ENCODE measurements at regions not wholly inside any gene's neighbourhood (a gene's known extent, or its start where the extent isn't known, plus 50 kb on each side); places are given as distances from the start of the nearest gene placed in this dataset.
"Not testable (repeated sequence)": the region's sequence is repeated elsewhere in the genome, so short reads cannot be mapped to it uniquely, and the experiment has no call there.

DNA sequence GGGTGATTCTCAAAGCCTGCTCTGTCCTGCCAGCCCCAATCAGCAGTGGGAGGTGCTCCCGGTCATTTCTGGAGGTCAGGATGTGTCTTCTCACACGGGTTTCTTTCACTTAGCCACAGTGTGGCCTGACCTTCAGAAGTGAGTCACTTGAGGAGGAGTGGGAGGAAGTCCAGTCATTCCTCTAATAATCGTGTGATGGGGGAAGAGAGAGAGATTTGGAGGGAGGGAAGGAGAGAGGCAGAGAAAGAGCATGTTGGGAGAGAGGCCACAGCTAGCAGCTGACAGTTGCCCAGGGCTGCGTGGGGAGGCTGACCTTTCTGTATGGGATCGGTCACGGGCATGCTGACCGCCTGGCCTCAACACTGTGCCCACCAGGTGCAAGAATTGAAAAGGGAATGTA lies 139.9 kb downstream of the NPIPB11 start:
- 75% methylated on average over 1 of the region's 7 CpGs for WGBS (ENCODE audit: insufficient coverage)
- CTCF ChIA-PET; H3K9me3 ChIP-seq (ENCODE audit: control extremely low read depth in 1 of 5, control insufficient read depth in 4 of 5, insufficient read depth in 2 of 5, low read depth in 1 of 5, low read length in 4 of 5); H3K27ac ChIP-seq (ENCODE audit: insufficient read depth in 1 of 2, low read depth in 1 of 2, low read length in 2 of 2, poor library complexity in 1 of 2, severe bottlenecking in 2 of 2); POLR2A ChIA-PET; DNase-seq; H3K4me1 ChIP-seq (ENCODE audit: control extremely low read depth in 1 of 4, control insufficient read depth in 4 of 4, insufficient read depth in 4 of 4, low read length in 3 of 4); H3K36me3 ChIP-seq (ENCODE audit: control insufficient read depth in 4 of 4, insufficient read depth in 4 of 4, low read length in 3 of 4); H3K27me3 ChIP-seq (replicated peaks in 2 of 5; ENCODE audit: control insufficient read depth in 4 of 5, insufficient read depth in 5 of 5, low read length in 4 of 5); H3K4me3 ChIP-seq (ENCODE audit: control insufficient read depth in 1 of 7, extremely low read depth in 1 of 7, insufficient read depth in 4 of 7, low read depth in 2 of 7, low read length in 6 of 7): not testable (repeated sequence)

- peak in 2 of 3 donors; percentile 39 to 67 for DNase-seq
- H3K9me3 ChIP-seq (ENCODE audit: control extremely low read depth in 1 of 5, control insufficient read depth in 4 of 5, insufficient read depth in 2 of 5, low read depth in 1 of 5, low read length in 4 of 5); H3K4me1 ChIP-seq (ENCODE audit: control extremely low read depth in 1 of 4, control insufficient read depth in 4 of 4, insufficient read depth in 4 of 4, low read length in 3 of 4); CTCF ChIA-PET; H3K27ac ChIP-seq (ENCODE audit: insufficient read depth in 1 of 2, low read depth in 1 of 2, low read length in 2 of 2, poor library complexity in 1 of 2, severe bottlenecking in 2 of 2); POLR2A ChIA-PET; H3K27me3 ChIP-seq (replicated peaks in 2 of 5; ENCODE audit: control insufficient read depth in 4 of 5, insufficient read depth in 5 of 5, low read length in 4 of 5); H3K4me3 ChIP-seq (ENCODE audit: control insufficient read depth in 1 of 7, extremely low read depth in 1 of 7, insufficient read depth in 4 of 7, low read depth in 2 of 7, low read length in 6 of 7); H3K36me3 ChIP-seq (ENCODE audit: control insufficient read depth in 4 of 4, insufficient read depth in 4 of 4, low read length in 3 of 4): not testable (repeated sequence)
- 100% methylated on average over 2 of the region's 9 CpGs for WGBS (ENCODE audit: insufficient coverage)
Observed at GRCh38 chr16:29265255-29265853, 141.2 kb downstream of the NPIPB11 start.

DNA sequence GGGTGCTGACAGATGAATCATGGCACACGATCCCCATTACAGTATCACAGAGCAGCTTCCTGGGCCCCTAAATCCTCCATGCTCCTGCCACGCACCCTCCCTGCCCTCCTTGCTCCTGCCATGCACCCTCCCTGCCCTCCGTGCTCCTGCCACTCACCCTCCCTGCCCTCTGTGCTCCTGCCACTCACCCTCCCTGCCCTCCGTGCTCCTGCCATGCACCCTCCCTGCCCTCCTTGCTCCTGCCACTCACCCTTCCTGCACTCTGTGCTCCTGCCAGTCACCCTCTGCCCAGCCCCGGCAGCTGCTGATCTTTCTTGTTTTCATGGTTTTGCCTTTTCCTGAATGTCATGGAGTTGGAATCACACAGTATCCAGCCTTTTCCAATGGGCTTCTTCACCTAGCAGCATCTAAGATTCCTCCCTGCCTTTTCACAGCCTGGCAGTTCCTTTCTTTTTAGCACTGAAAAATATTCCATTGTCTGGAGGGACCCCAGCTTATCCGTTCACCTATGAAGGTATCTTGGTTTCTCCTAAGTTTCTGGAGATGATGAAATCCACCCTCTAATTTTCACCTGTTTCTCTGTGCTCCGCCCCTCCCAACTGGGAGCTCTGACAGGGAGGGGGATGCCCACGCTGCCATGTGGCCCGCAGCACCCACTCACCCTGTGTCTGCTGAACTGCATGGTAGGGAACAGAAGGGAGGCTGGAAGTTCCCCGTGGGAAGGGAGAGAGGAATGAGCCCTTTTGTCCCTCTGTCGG lies 142.3 kb downstream of the NPIPB11 start:
- H3K27ac ChIP-seq (ENCODE audit: insufficient read depth in 1 of 2, low read depth in 1 of 2, low read length in 2 of 2, poor library complexity in 1 of 2, severe bottlenecking in 2 of 2); H3K27me3 ChIP-seq (replicated peaks in 2 of 5; ENCODE audit: control insufficient read depth in 4 of 5, insufficient read depth in 5 of 5, low read length in 4 of 5); CTCF ChIA-PET; H3K36me3 ChIP-seq (ENCODE audit: control insufficient read depth in 4 of 4, insufficient read depth in 4 of 4, low read length in 3 of 4); H3K4me1 ChIP-seq (ENCODE audit: control extremely low read depth in 1 of 4, control insufficient read depth in 4 of 4, insufficient read depth in 4 of 4, low read length in 3 of 4); POLR2A ChIA-PET; H3K4me3 ChIP-seq (ENCODE audit: control insufficient read depth in 1 of 7, extremely low read depth in 1 of 7, insufficient read depth in 4 of 7, low read depth in 2 of 7, low read length in 6 of 7); H3K9me3 ChIP-seq (ENCODE audit: control extremely low read depth in 1 of 5, control insufficient read depth in 4 of 5, insufficient read depth in 2 of 5, low read depth in 1 of 5, low read length in 4 of 5); DNase-seq: not testable (repeated sequence)
- WGBS (ENCODE audit: insufficient coverage) = 100% methylated on average over 1 of the region's 11 CpGs

GRCh38 chr16:29262725-29263124 lies 143.8 kb downstream of the NPIPB11 start:
- H3K27me3 ChIP-seq (replicated peaks in 2 of 5; ENCODE audit: control insufficient read depth in 4 of 5, insufficient read depth in 5 of 5, low read length in 4 of 5); DNase-seq; POLR2A ChIA-PET: not testable (repeated sequence)

GRCh38 chr16:29261427-29262248 lies 144.9 kb downstream of the NPIPB11 start:
- H3K4me3 ChIP-seq (ENCODE audit: control insufficient read depth in 1 of 7, extremely low read depth in 1 of 7, insufficient read depth in 4 of 7, low read depth in 2 of 7, low read length in 6 of 7); H3K9me3 ChIP-seq (ENCODE audit: control extremely low read depth in 1 of 5, control insufficient read depth in 4 of 5, insufficient read depth in 2 of 5, low read depth in 1 of 5, low read length in 4 of 5); H3K36me3 ChIP-seq (ENCODE audit: control insufficient read depth in 4 of 4, insufficient read depth in 4 of 4, low read length in 3 of 4); POLR2A ChIA-PET; CTCF ChIA-PET; DNase-seq; H3K27me3 ChIP-seq (replicated peaks in 2 of 5; ENCODE audit: control insufficient read depth in 4 of 5, insufficient read depth in 5 of 5, low read length in 4 of 5); H3K27ac ChIP-seq (ENCODE audit: insufficient read depth in 1 of 2, low read depth in 1 of 2, low read length in 2 of 2, poor library complexity in 1 of 2, severe bottlenecking in 2 of 2); H3K4me1 ChIP-seq (ENCODE audit: control extremely low read depth in 1 of 4, control insufficient read depth in 4 of 4, insufficient read depth in 4 of 4, low read length in 3 of 4): not testable (repeated sequence)
- WGBS (ENCODE audit: insufficient coverage) = 94% methylated on average over 20 of the region's 37 CpGs

More at GRCh38 chr16:29262725-29263124, 143.8 kb downstream of the NPIPB11 start:
- H3K9me3 ChIP-seq (ENCODE audit: control extremely low read depth in 1 of 5, control insufficient read depth in 4 of 5, insufficient read depth in 2 of 5, low read depth in 1 of 5, low read length in 4 of 5); H3K4me3 ChIP-seq (ENCODE audit: control insufficient read depth in 1 of 7, extremely low read depth in 1 of 7, insufficient read depth in 4 of 7, low read depth in 2 of 7, low read length in 6 of 7); H3K36me3 ChIP-seq (ENCODE audit: control insufficient read depth in 4 of 4, insufficient read depth in 4 of 4, low read length in 3 of 4); CTCF ChIA-PET; H3K27ac ChIP-seq (ENCODE audit: insufficient read depth in 1 of 2, low read depth in 1 of 2, low read length in 2 of 2, poor library complexity in 1 of 2, severe bottlenecking in 2 of 2); H3K4me1 ChIP-seq (ENCODE audit: control extremely low read depth in 1 of 4, control insufficient read depth in 4 of 4, insufficient read depth in 4 of 4, low read length in 3 of 4): not testable (repeated sequence)
- 100% methylated on average over 4 of the region's 7 CpGs for WGBS (ENCODE audit: insufficient coverage)

DNA sequence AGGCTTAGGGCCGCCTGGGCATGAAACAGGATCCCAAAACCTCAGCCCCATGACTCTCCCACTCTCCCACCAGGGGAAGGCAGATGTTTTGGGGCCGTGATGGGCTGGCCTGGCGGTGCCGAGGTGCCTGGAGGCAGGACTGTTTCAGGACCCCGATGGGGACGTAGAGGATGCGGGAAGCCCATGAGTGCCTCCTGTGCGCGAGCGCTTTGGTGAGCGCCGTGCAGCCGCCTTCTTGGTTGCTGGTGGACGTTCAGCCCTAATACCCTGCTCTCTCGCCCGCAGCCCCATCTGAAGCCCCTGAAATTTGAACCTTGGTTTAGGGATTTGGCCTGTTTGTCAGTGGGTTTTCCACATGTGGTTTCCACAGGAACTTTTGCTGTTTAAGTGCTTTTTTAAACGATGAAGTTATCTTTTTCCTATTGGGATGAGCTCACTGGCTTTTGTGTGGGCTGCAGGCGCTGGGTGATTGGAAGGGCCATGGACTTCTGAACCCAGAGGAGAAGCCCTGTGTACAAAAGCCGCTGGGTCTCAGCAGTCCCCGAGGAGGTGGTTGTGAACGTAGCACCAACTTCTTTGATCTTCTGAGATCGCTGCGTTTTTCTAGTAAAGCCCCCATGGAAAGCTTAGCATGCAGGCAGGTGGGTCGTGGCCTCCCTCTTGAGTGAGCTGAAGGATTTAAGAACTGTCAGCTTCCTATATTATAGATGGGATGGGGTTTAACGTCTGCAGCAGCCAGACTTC lies 145.7 kb downstream of the NPIPB11 start:
- H3K4me3 ChIP-seq (ENCODE audit: control insufficient read depth in 1 of 7, extremely low read depth in 1 of 7, insufficient read depth in 4 of 7, low read depth in 2 of 7, low read length in 6 of 7); H3K36me3 ChIP-seq (ENCODE audit: control insufficient read depth in 4 of 4, insufficient read depth in 4 of 4, low read length in 3 of 4); DNase-seq; H3K27ac ChIP-seq (ENCODE audit: insufficient read depth in 1 of 2, low read depth in 1 of 2, low read length in 2 of 2, poor library complexity in 1 of 2, severe bottlenecking in 2 of 2); CTCF ChIA-PET; H3K9me3 ChIP-seq (ENCODE audit: control extremely low read depth in 1 of 5, control insufficient read depth in 4 of 5, insufficient read depth in 2 of 5, low read depth in 1 of 5, low read length in 4 of 5); POLR2A ChIA-PET; H3K27me3 ChIP-seq (replicated peaks in 2 of 5; ENCODE audit: control insufficient read depth in 4 of 5, insufficient read depth in 5 of 5, low read length in 4 of 5); H3K4me1 ChIP-seq (ENCODE audit: control extremely low read depth in 1 of 4, control insufficient read depth in 4 of 4, insufficient read depth in 4 of 4, low read length in 3 of 4): not testable (repeated sequence)
- 83% methylated on average over 8 of the region's 25 CpGs for WGBS (ENCODE audit: insufficient coverage)

Measured in common myeloid progenitor, CD34-positive (primary cell).